ENCODE measurements at regions not wholly inside any gene's neighbourhood (a gene's known extent, or its start where the extent isn't known, plus 50 kb on each side); places are given as distances from the start of the nearest gene placed in this dataset.
A peak's percentile ranks its signal among the peaks of the same experiment; 100 is the strongest.
"Not testable (repeated sequence)": the region's sequence is repeated elsewhere in the genome, so short reads cannot be mapped to it uniquely, and the experiment has no call there.

DNA sequence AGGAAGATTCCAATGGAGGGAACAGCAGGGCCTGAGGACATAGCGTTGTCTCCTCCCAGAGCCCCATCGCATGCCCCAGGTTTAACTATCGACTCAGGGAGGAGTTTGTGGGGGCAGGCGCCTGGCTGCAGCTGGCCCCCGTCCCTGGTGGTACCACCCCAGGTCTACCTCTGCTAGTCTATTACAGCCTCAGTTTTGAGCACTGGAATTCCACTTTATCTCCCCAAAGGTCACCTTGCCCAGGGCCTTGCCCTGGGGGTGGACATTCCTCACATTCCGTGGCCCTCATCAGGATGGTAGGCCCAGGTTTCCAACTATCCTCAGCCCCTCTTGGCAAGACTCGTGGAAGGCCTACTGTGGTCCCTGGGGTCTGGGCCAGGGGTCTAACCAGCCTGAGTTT is 65.4 kb upstream of the SSBP3 start:
- no peaks in the 10 kb centered on the region for H3K36me3 ChIP-seq (ENCODE audit: control insufficient read depth, insufficient read depth, low read length)
- H3K4me3 ChIP-seq (replicated peaks; ENCODE audit: low read depth, low read length), result no peak overlapping the region
- H3K27me3 ChIP-seq (replicated peaks; ENCODE audit: control insufficient read depth, insufficient read depth, low read length), result no peaks in the 10 kb centered on the region; the same call in 1 of the 2 replicates
- TF ChIP-seq, protein P1, sequence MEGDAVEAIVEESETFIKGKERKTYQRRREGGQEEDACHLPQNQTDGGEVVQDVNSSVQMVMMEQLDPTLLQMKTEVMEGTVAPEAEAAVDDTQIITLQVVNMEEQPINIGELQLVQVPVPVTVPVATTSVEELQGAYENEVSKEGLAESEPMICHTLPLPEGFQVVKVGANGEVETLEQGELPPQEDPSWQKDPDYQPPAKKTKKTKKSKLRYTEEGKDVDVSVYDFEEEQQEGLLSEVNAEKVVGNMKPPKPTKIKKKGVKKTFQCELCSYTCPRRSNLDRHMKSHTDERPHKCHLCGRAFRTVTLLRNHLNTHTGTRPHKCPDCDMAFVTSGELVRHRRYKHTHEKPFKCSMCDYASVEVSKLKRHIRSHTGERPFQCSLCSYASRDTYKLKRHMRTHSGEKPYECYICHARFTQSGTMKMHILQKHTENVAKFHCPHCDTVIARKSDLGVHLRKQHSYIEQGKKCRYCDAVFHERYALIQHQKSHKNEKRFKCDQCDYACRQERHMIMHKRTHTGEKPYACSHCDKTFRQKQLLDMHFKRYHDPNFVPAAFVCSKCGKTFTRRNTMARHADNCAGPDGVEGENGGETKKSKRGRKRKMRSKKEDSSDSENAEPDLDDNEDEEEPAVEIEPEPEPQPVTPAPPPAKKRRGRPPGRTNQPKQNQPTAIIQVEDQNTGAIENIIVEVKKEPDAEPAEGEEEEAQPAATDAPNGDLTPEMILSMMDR (IDR thresholded peaks at IDR 0.05; ENCODE audit: insufficient read depth, low read length, poor library complexity, severe bottlenecking), result no peak
- DNase-seq (ENCODE audit: extremely low read depth, insufficient read length), result no peak

DNA sequence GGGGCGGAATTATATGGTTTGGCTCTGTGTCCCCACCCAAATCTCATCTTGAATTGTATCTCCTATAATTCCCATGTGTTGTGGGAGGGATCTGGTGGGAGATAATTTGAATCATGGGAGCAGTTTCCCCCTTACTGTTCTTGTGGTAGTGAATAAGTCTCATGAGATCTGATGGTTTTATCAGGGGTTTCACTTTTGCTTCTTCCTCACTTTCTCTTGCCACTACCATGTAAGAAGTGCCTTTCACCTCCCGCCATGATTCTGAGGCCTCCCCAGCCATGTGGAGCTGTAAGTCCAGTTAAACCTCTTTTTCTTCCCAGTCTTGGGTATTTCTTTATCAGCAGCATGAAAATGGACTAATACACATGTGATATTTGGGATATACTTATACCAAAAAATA is 63.2 kb upstream of the SSBP3 start:
- not testable (repeated sequence) for H3K36me3 ChIP-seq (ENCODE audit: control insufficient read depth, insufficient read depth, low read length); DNase-seq (ENCODE audit: extremely low read depth, insufficient read length); H3K27me3 ChIP-seq (replicated peaks; ENCODE audit: control insufficient read depth, insufficient read depth, low read length); H3K4me3 ChIP-seq (replicated peaks; ENCODE audit: low read depth, low read length)

DNA sequence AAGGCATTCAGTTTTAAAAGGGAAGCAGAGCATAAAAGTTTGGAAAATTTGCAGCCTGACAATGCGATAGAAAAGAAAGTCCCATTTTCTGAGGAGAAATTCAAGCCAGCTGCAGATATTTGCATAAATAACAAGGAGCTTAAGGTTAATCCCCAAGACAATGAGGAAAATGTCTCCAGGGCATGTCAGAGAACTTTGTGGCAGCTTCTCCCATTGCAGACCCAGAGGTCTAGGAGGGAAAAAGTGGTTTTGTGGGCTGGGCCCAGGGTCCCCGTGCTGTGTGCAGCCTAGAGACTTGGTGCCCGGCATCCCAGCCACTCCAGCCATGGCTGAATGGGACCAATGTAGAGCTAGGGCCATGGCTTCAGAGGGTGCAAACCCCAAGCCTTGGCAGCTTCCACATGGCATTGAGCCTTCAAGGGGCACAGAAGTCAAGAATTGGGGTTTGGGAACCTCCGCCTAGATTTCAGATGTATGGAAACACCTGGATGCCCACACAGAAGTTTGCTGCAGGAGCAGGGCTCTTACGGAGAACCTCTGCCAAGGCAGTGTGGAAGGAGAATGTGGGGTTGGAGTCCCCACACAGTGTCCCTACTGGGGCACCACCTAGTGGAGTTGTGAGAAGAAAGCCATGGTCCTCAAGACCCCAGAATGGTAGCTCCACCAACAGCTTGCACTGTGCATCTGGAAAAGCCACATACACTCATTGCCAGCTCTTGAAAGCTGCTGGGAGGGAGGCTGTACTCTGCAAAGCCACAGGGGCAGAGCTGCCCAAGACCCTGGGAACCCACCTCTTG is 62.3 kb upstream of the SSBP3 start:
- DNase-seq (ENCODE audit: extremely low read depth, insufficient read length); H3K27me3 ChIP-seq (replicated peaks; ENCODE audit: control insufficient read depth, insufficient read depth, low read length); H3K4me3 ChIP-seq (replicated peaks; ENCODE audit: low read depth, low read length); H3K36me3 ChIP-seq (ENCODE audit: control insufficient read depth, insufficient read depth, low read length): not testable (repeated sequence)
- TF ChIP-seq, protein P1 (IDR thresholded peaks at IDR 0.05; ENCODE audit: insufficient read depth, low read length, poor library complexity, severe bottlenecking), result peak; percentile 46

DNA sequence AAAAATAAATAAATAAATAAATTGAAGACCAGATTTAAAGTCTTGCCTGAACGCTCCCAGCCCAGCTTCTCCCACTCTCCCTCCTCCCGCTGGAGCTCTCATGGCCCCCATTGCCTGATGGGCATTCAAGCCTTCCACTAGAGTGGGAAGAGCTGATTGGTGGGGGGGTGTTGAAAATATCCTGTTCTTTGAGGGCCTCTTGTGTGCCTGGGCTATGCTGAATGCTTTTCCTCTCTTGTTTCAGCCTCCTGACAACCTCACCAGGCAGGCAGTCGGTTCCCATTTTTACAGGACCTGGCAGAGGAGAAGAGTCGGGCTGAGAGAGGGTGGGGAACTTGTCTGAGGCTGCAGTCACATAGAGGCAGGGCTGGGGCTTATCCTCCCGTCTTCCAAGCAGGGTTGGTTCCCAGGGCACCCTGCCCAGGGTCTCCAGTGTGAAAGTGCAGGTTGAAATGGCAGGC is 59.2 kb upstream of the SSBP3 start:
- DNase-seq (ENCODE audit: extremely low read depth, insufficient read length), result no peak
- Histone ChIP-seq H3K27me3 (replicated peaks; ENCODE audit: control insufficient read depth, insufficient read depth, low read length) (no peaks in the 10 kb centered on the region), H3K4me3 (replicated peaks; ENCODE audit: low read depth, low read length) (no peak overlapping the region), H3K36me3 (ENCODE audit: control insufficient read depth, insufficient read depth, low read length) (no peaks in the 10 kb centered on the region)
- TF ChIP-seq, protein P1 (IDR thresholded peaks at IDR 0.05; ENCODE audit: insufficient read depth, low read length, poor library complexity, severe bottlenecking), result no peak

DNA sequence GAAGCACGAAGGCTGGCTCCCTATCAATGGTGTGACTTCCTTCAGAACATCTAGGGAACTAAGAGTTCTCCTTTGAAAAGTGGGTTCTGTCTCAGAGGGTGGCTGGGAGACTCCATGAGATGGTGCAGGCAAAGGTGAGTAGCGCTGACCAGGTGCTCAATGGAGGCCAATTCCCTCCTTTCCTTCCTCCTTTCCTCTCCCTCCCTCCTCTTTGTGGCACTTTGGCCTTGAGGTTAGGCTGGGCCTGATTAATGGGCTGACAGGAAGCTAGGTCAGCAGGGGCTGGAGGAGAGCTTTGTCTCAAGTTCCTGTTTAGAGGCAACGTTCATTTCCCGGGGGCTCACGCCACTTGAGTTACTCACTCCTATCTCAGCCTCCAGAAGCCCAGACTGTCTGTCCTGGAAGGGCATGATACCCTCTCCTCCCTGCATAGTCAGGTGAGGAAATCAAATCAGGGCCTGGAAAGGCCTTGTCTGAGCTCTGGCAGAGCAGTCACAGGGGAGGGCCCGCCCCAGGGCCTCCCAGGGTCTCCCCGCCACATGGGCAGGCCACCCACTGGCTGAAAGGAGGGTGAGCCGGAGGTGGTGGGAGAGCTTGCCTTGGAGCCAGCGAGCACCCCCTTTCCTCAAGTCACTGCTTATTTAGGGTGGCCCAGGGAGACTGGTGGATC is 58.4 kb upstream of the SSBP3 start:
- Histone ChIP-seq H3K36me3 (ENCODE audit: control insufficient read depth, insufficient read depth, low read length) (no peaks in the 10 kb centered on the region), H3K27me3 (replicated peaks; ENCODE audit: control insufficient read depth, insufficient read depth, low read length) (no peaks in the 10 kb centered on the region), H3K4me3 (replicated peaks; ENCODE audit: low read depth, low read length) (no peak overlapping the region)
- TF ChIP-seq, protein P1 (IDR thresholded peaks at IDR 0.05; ENCODE audit: insufficient read depth, low read length, poor library complexity, severe bottlenecking), result no peak
- no peak for DNase-seq (ENCODE audit: extremely low read depth, insufficient read length)

DNA sequence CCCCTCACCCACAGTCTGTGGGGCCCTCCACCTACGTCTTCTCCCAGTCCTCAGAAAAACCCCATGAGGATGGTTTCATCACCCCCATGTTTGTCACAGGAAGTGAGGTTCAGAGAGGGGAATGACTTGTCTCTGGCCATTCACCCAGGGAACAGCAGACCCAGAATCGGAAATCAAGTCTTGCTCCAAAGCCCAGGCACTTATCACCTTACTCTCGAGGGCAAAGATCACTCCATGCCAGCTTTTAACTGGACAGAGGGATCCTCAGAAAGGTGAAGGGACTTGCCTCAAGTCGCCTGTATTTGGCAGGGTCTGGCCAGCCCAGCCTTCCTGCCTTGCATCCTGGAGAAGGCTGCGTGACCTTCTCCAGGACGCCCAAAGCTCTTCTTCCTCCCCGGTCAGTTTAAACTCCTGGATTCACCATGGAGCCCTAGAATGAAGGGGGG is 57.9 kb upstream of the SSBP3 start:
- Histone ChIP-seq H3K27me3 (replicated peaks; ENCODE audit: control insufficient read depth, insufficient read depth, low read length) (no peaks in the 10 kb centered on the region), H3K36me3 (ENCODE audit: control insufficient read depth, insufficient read depth, low read length) (no peaks in the 10 kb centered on the region), H3K4me3 (replicated peaks; ENCODE audit: low read depth, low read length) (no peak overlapping the region)
- no peak for DNase-seq (ENCODE audit: extremely low read depth, insufficient read length)
- TF ChIP-seq, protein P1 (IDR thresholded peaks at IDR 0.05; ENCODE audit: insufficient read depth, low read length, poor library complexity, severe bottlenecking), result no peak

All from GM06990 (cell line).